K562 (cell line): ENCODE measurements at regions not wholly inside any gene's neighbourhood (a gene's known extent, or its start where the extent isn't known, plus 50 kb on each side); places are given as distances from the start of the nearest gene placed in this dataset.

ENCODE experiments used
- CBFB ChIP-seq: sonication (generic); formaldehyde crosslinking; IDR thresholded peaks from 2 replicates; pipeline ENCODE4 v1.4.0; 2020; ENCODE audit warnings: mild to moderate bottlenecking, missing genetic modification reagents
- CHD2 ChIP-seq: IDR thresholded peaks from 2 replicates; pipeline ENCODE4 v1.6.1; 2011; ENCODE audit warnings: low read depth, low read length
- CTCF ChIP-seq, 3 experiments: IDR thresholded peaks in 2 of 3; conservative IDR thresholded peaks in 1 of 3; 2 replicates each; pipeline ENCODE4 v1.5.1; 2011 to 2012; ENCODE audit warnings: low read length in 3 of 3, mild to moderate bottlenecking in 3 of 3, control low read depth in 2 of 3, improper control_type of control experiment in 1 of 3, inconsistent platforms in 1 of 3, low read depth in 1 of 3, mixed read lengths in 1 of 3, moderate library complexity in 1 of 3; ENCODE audit not compliant: insufficient read depth in 2 of 3
- MAFK ChIP-seq: IDR thresholded peaks from 2 replicates; pipeline ENCODE4 v1.6.1; 2011; ENCODE audit warnings: low read length, improper control_type of control experiment
- MCM7 ChIP-seq, 2 experiments: fragments of 450-650 bp; IDR thresholded peaks; 2 replicates each; pipeline ENCODE4 v1.6.1; 2016 to 2018
- MLX ChIP-seq, 2 experiments: fragments of 450-650 bp in 1 of 2; sonication (generic) in 1 of 2; formaldehyde crosslinking; conservative IDR thresholded peaks; 2 replicates each; pipeline versions ENCODE4 v1.4.0 to v1.8.1; 2020 to 2022; ENCODE audit warnings: mild to moderate bottlenecking in 1 of 2, missing genetic modification reagents in 1 of 2
- NRF1 ChIP-seq, 2 experiments: fragments of 450-650 bp; IDR thresholded peaks in 1 of 2; conservative IDR thresholded peaks in 1 of 2; 2 replicates each; pipeline ENCODE4 v1.6.1; 2014; ENCODE audit warnings: mild to moderate bottlenecking in 2 of 2
- PBX2 ChIP-seq, 2 experiments: IDR thresholded peaks in 1 of 2; conservative IDR thresholded peaks in 1 of 2; 2 replicates each; pipeline ENCODE4 v1.6.1; 2016; ENCODE audit warnings: low read depth in 2 of 2, mild to moderate bottlenecking in 1 of 2, missing compliant biosample characterization in 1 of 2, missing genetic modification characterization in 1 of 2, moderate library complexity in 1 of 2
- POLR2A ChIP-seq: fragments of 450-650 bp; conservative IDR thresholded peaks from 2 replicates; pipeline ENCODE4 v1.6.1; 2016
- RFX5 ChIP-seq: IDR thresholded peaks from 2 replicates; pipeline ENCODE4 v1.6.1; 2011; ENCODE audit warnings: low read depth, mild to moderate bottlenecking, improper control_type of control experiment, low read length
- ZBTB17 ChIP-seq: fragments of 450-650 bp; formaldehyde crosslinking; IDR thresholded peaks from 2 replicates; pipeline ENCODE4 v1.4.0; 2020; ENCODE audit warnings: mild to moderate bottlenecking
- ZHX1 ChIP-seq: fragments of 150-350 bp; conservative IDR thresholded peaks from 2 replicates; pipeline ENCODE4 v1.6.1; 2014; ENCODE audit warnings: low read length
- ZNF785 ChIP-seq: fragments of 250-450 bp; sonication (Bioruptor Pico); IDR thresholded peaks from 2 replicates; pipeline ENCODE4 v1.4.0; 2020; ENCODE audit warnings: mild to moderate bottlenecking

- TF ChIP-seq CBFB (CRISPR knock-in tag) (no peak), CHD2 (no peak), MAFK (no peak), ZBTB17 (no peak), PBX2 (CRISPR knock-in tag; IDR thresholded peaks at IDR 0.05; ENCODE audit: low read depth) (no peak), PBX2 (tag; conservative IDR thresholded peaks at IDR 0.05; ENCODE audit: low read depth) (no peak), POLR2A (no peak), NRF1 (conservative IDR thresholded peaks at IDR 0.05 in 1 of 2, IDR thresholded peaks at IDR 0.05 in 1 of 2) (no peak), MCM7 (IDR thresholded peaks at IDR 0.05) (no peak), MLX (CRISPR knock-in tag; conservative IDR thresholded peaks at IDR 0.05) (no peak), ZHX1 (no peak), CTCF (IDR thresholded peaks at IDR 0.05 in 2 of 3, conservative IDR thresholded peaks at IDR 0.05 in 1 of 3; ENCODE audit: insufficient read depth in 2 of 3, low read depth in 1 of 3, low read length in 3 of 3) (no peak), RFX5 (no peak), ZNF785 (CRISPR knock-in tag) (no peak)
Observed at GRCh38 chrX:115363897-115364296, 74.4 kb downstream of the LUZP4 start.
